SK-N-SH (cell line): ENCODE measurements at regions not wholly inside any gene's neighbourhood (a gene's known extent, or its start where the extent isn't known, plus 50 kb on each side); places are given as distances from the start of the nearest gene placed in this dataset.
A peak's percentile ranks its signal among the peaks of the same experiment; 100 is the strongest.

Experiments
- CTCF ChIA-PET: fragments of 300-600, 350-600 bp; formaldehyde crosslinking; extraction: SDS; loops from one replicate; lab custom pipeline; 2021; lab: Yijun Ruan, JAX
- POLR2A ChIA-PET: fragments of 350-600 bp; sonication (Branson Sonifier 250); formaldehyde crosslinking; extraction: SDS; loops from one replicate; lab custom pipeline; 2020; ENCODE audit warnings: antibody characterized with exemption, inconsistent platforms; lab: Yijun Ruan, JAX
- DNase-seq: peaks from one replicate; pipeline ENCODE4 v3.0.0; 2012
- H2AFZ ChIP-seq: fragments of 200-600 bp; sonication (generic); 2 replicates; pipeline ENCODE4 v1.8.1; 2016; ENCODE audit warnings: antibody characterized with exemption, mild to moderate bottlenecking, low read depth
- H3F3A ChIP-seq: fragments of 200-600 bp; sonication (generic); replicated peaks from 2 replicates; pipeline ENCODE3; 2016; ENCODE audit warnings: antibody characterized with exemption, mild to moderate bottlenecking; ENCODE audit not compliant: insufficient read depth
- H3K27ac ChIP-seq, 2 experiments: fragments of 200-500 bp in 1 of 2; fragments of 200-600 bp in 1 of 2; sonication (Bioruptor generic) in 1 of 2; sonication (generic), shearing (Covaris generic) in 1 of 2; 2 replicates each; pipeline versions ENCODE4 v1.5.1 to v1.6.1; 2014 to 2016; ENCODE audit warnings: low read depth in 2 of 2, inconsistent platforms in 1 of 2, low read length in 1 of 2, mild to moderate bottlenecking in 1 of 2, mixed read lengths in 1 of 2
- H3K27me3 ChIP-seq: fragments of 200-600 bp; sonication (generic), shearing (Covaris generic); 2 replicates; pipeline ENCODE4 v1.6.1; 2016; ENCODE audit warnings: mixed run types; ENCODE audit not compliant: insufficient read depth
- H3K36me3 ChIP-seq, 2 experiments: fragments of 200-500 bp in 1 of 2; fragments of 200-600 bp in 1 of 2; sonication (Bioruptor generic) in 1 of 2; sonication (generic) in 1 of 2; replicated peaks in 1 of 2; 2 replicates each; pipeline versions ENCODE3 to v1.5.1; 2014 to 2016; ENCODE audit warnings: low read length in 1 of 2, mild to moderate bottlenecking in 1 of 2; ENCODE audit not compliant: insufficient read depth in 2 of 2, control insufficient read depth in 1 of 2
- H3K4me1 ChIP-seq, 2 experiments: fragments of 200-500 bp in 1 of 2; fragments of 200-600 bp in 1 of 2; sonication (Bioruptor generic) in 1 of 2; sonication (generic), shearing (Covaris generic) in 1 of 2; 2 replicates each; pipeline versions ENCODE4 v1.5.1 to v1.6.1; 2014 to 2016; ENCODE audit warnings: low read depth in 1 of 2, low read length in 1 of 2, mixed run types in 1 of 2; ENCODE audit not compliant: insufficient read depth in 2 of 2, control insufficient read depth in 1 of 2
- H3K4me2 ChIP-seq: fragments of 200-600 bp; sonication (generic), shearing (Covaris generic); 2 replicates; pipeline ENCODE4 v1.6.1; 2017; ENCODE audit warnings: mixed run types
- H3K4me3 ChIP-seq, 2 experiments: fragments of 200-500 bp in 1 of 2; fragments of 200-600 bp in 1 of 2; sonication (Bioruptor generic) in 1 of 2; sonication (generic), shearing (Covaris generic) in 1 of 2; 2 replicates each; pipeline versions ENCODE4 v1.5.1 to v1.8.1; 2014 to 2016; ENCODE audit warnings: low read depth in 2 of 2, inconsistent platforms in 1 of 2, low read length in 1 of 2, mild to moderate bottlenecking in 1 of 2, mixed read lengths in 1 of 2, moderate library complexity in 1 of 2
- H3K79me2 ChIP-seq: fragments of 200-600 bp; sonication (generic); 2 replicates; pipeline ENCODE4 v1.8.1; 2017; ENCODE audit warnings: mild to moderate bottlenecking; ENCODE audit not compliant: insufficient read depth
- H3K9ac ChIP-seq: fragments of 200-600 bp; sonication (generic); 2 replicates; pipeline ENCODE4 v1.6.1; 2017; ENCODE audit warnings: mixed run types
- H3K9me2 ChIP-seq: fragments of 200-600 bp; sonication (generic); 2 replicates; pipeline ENCODE4 v1.6.1; 2017; ENCODE audit warnings: mixed run types
- H3K9me3 ChIP-seq: fragments of 200-600 bp; sonication (generic); 2 replicates; pipeline ENCODE4 v1.6.1; 2017; ENCODE audit warnings: mixed run types, mild to moderate bottlenecking, moderate library complexity
- H4K20me1 ChIP-seq: fragments of 200-600 bp; sonication (generic); 2 replicates; pipeline ENCODE4 v1.6.1; 2017; ENCODE audit warnings: mild to moderate bottlenecking, mixed run types; ENCODE audit not compliant: insufficient read depth
- EP300 ChIP-seq, 2 experiments: IDR thresholded peaks; 2 replicates each; pipeline versions ENCODE4 v1.4.0 to v1.6.1; 2012; ENCODE audit warnings: borderline replicate concordance in 1 of 2, low read depth in 1 of 2, low read length in 1 of 2
- FOXJ3 ChIP-seq: sonication (generic); formaldehyde crosslinking; IDR thresholded peaks from 2 replicates; pipeline ENCODE4 v1.5.1; 2020; ENCODE audit warnings: mild to moderate bottlenecking, missing genetic modification reagents
- GABPA ChIP-seq: IDR thresholded peaks from 2 replicates; pipeline ENCODE4 v1.4.0; 2012; ENCODE audit warnings: low read depth, mild to moderate bottlenecking
- MXI1 ChIP-seq: IDR thresholded peaks from 2 replicates; pipeline ENCODE4 v1.6.1; 2012; ENCODE audit warnings: mild to moderate bottlenecking, low read depth, low read length, improper control_type of control experiment
- NFIC ChIP-seq: IDR thresholded peaks from 2 replicates; pipeline ENCODE4 v1.4.0; 2012; ENCODE audit warnings: borderline replicate concordance
- NRF1 ChIP-seq: IDR thresholded peaks from 2 replicates; pipeline ENCODE4 v1.6.1; 2012; ENCODE audit warnings: low read depth, mild to moderate bottlenecking, low read length
- POLR2AphosphoS5 ChIP-seq: IDR thresholded peaks from 2 replicates; pipeline ENCODE4 v1.6.1; 2012; ENCODE audit warnings: low read depth, low read length
- RCOR1 ChIP-seq: fragments of 150-350 bp; IDR thresholded peaks from 2 replicates; pipeline ENCODE4 v1.6.1; 2017; ENCODE audit warnings: antibody characterized with exemption, low read length
- RXRA ChIP-seq: IDR thresholded peaks from 2 replicates; pipeline ENCODE4 v1.4.0; 2012; ENCODE audit warnings: low read depth, mild to moderate bottlenecking, borderline replicate concordance
- TAF1 ChIP-seq: IDR thresholded peaks from 2 replicates; pipeline ENCODE4 v1.6.1; 2012; ENCODE audit warnings: low read depth, mild to moderate bottlenecking, low read length, moderate library complexity, borderline replicate concordance
- TCF12 ChIP-seq: IDR thresholded peaks from 2 replicates; pipeline ENCODE4 v1.4.0; 2012
- WGBS: methylation state at CpG from one replicate; pipeline ENCODE4 v1.1.6; 2017; ENCODE audit warnings: low lambda C conversion rate; 5-methylcytosine and 5-hydroxymethylcytosine counted together
- TF ChIP-seq, protein P1 (sequence below): fragments of 200-600 bp; sonication (generic); IDR thresholded peaks from 2 replicates; pipeline ENCODE4 v1.6.1; 2017; ENCODE audit warnings: antibody characterized with exemption, mild to moderate bottlenecking, moderate library complexity
- TF ChIP-seq, protein P2 (sequence below): IDR thresholded peaks from 2 replicates; pipeline ENCODE4 v1.4.0; 2012; ENCODE audit warnings: low read depth
- TF ChIP-seq, protein P3 (sequence below): fragments of 150-350 bp; IDR thresholded peaks from 2 replicates; pipeline ENCODE4 v1.6.1; 2016; ENCODE audit warnings: mild to moderate bottlenecking, low read depth, low read length

DNA sequence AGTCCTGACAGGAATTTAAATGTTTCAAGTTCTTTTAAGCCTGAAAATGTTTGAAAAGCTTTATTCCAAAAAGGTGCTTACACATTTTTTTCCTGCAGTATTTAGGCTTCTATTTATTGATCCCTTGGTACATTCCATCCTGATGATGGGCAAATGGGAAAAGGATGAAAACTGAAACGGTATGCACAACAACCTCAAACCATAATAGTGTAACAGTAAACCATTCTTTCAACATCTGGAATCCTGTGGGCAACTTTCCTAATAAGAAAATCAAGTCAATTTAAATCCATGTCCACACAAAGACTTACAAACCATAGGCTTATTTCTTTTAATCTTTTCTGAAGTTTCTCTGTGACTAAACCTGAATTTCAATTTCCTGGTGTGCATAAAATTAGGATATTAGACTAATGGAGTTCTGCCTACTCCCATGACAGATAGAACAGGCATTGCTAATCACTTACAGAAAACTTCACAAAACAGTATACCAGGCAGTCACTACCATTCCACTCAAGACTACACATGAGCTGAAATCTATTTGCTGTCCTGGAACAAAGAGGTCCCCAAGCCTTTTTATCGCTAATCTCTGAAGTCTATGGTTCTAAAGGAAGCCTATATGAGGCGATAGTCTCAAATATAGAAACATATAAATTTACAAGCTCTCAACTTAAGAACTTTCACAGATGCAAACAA is 103.3 kb downstream of the DLEU7 start:
- POLR2A ChIA-PET: no interaction called here
- Histone ChIP-seq H3K4me2 (no peak overlapping the region), H3K9ac (no peak overlapping the region), H3K9me2 (no peaks in the 10 kb centered on the region), H3K27me3 (no peaks in the 10 kb centered on the region), H3K4me1 (no peaks in the 10 kb centered on the region), H3K4me3 (no peak overlapping the region), H3K27ac (no peak overlapping the region), H3K36me3 (no peaks in the 10 kb centered on the region), H4K20me1 (no peaks in the 10 kb centered on the region), H3K79me2 (no peaks in the 10 kb centered on the region), H2AFZ (no peak overlapping the region), H3K9me3 (no peaks in the 10 kb centered on the region), H3F3A (no peaks in the 10 kb centered on the region)
- CTCF ChIA-PET: interaction anchor here (1.0 kb wide), 1 partner anchor 50 kb away, joined by 3 read pairs; no protein-coding TSS in a partner anchor
- TF ChIP-seq GABPA (no peak), TCF12 (no peak), EP300 (IDR thresholded peaks at IDR 0.05; ENCODE audit: borderline replicate concordance in 1 of 2, low read depth in 1 of 2, low read length in 1 of 2) (no peak), NRF1 (no peak), TAF1 (no peak), FOXJ3 (CRISPR knock-in tag) (no peak), RXRA (no peak)
- TF ChIP-seq, protein P1, sequence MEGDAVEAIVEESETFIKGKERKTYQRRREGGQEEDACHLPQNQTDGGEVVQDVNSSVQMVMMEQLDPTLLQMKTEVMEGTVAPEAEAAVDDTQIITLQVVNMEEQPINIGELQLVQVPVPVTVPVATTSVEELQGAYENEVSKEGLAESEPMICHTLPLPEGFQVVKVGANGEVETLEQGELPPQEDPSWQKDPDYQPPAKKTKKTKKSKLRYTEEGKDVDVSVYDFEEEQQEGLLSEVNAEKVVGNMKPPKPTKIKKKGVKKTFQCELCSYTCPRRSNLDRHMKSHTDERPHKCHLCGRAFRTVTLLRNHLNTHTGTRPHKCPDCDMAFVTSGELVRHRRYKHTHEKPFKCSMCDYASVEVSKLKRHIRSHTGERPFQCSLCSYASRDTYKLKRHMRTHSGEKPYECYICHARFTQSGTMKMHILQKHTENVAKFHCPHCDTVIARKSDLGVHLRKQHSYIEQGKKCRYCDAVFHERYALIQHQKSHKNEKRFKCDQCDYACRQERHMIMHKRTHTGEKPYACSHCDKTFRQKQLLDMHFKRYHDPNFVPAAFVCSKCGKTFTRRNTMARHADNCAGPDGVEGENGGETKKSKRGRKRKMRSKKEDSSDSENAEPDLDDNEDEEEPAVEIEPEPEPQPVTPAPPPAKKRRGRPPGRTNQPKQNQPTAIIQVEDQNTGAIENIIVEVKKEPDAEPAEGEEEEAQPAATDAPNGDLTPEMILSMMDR: no peak
- 71% methylated on average over 3 of the region's 3 CpGs for WGBS
- no peak for DNase-seq

DNA sequence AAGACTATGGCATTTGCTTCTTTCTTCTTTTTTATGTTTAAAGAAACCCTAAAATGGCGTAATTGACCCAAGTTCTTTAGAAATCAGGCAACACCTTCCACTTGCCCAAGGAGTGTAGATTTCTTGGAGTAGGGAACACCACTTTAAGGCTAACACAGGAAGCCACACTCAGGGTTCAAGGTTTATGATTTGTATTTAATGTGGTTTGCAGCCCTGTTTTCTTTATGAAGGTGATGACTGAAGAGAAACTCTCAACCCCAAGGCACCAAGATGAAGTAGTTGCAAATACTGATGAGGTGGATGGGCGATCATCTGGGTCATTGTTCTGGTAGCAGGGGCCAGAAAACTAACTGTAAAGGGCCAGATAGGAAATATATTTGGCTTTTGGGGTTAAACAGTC is 101.1 kb downstream of the DLEU7 start:
- Histone ChIP-seq H3F3A (no peaks in the 10 kb centered on the region), H2AFZ (no peak overlapping the region)
- 63% methylated on average over 2 of the region's 2 CpGs for WGBS

DNA sequence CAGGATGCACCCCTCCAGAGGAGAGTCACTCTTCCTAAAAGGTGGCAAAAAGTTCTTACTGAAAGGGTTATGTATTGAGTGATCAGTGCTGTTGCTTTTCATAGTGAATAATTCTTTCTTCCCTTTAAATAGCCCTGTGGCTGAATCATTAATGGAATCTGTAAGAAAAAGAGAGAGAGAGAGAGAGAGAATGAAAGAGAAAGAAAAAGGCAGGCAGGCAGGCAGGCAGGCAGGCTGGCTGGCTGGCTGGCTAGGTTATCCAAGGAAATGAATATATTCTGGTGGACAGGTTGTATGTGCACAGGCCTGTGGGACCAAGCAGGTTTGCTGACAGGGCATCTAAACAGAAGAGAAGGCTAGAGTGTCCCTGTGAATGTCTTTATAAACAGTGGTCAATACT is 100.5 kb downstream of the DLEU7 start:
- Histone ChIP-seq H3K4me2 (no peak overlapping the region), H3K27me3 (no peaks in the 10 kb centered on the region), H3K9ac (no peak overlapping the region), H3K36me3 (no peaks in the 10 kb centered on the region), H3K4me3 (no peak overlapping the region), H3K9me2 (no peaks in the 10 kb centered on the region), H2AFZ (peak overlapping the region; percentile 33; the same call in 1 of the 2 replicates), H4K20me1 (no peaks in the 10 kb centered on the region), H3K4me1 (no peaks in the 10 kb centered on the region), H3K9me3 (no peaks in the 10 kb centered on the region), H3K79me2 (no peaks in the 10 kb centered on the region), H3K27ac (no peak overlapping the region), H3F3A (no peaks in the 10 kb centered on the region)
- no peak for DNase-seq
- ChIA-PET POLR2A (no interaction called here), CTCF (no interaction called here)
- TF ChIP-seq, protein P2, sequence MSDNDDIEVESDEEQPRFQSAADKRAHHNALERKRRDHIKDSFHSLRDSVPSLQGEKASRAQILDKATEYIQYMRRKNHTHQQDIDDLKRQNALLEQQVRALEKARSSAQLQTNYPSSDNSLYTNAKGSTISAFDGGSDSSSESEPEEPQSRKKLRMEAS: no peak
- TF ChIP-seq RXRA: no peak
- TF ChIP-seq, protein P3, sequence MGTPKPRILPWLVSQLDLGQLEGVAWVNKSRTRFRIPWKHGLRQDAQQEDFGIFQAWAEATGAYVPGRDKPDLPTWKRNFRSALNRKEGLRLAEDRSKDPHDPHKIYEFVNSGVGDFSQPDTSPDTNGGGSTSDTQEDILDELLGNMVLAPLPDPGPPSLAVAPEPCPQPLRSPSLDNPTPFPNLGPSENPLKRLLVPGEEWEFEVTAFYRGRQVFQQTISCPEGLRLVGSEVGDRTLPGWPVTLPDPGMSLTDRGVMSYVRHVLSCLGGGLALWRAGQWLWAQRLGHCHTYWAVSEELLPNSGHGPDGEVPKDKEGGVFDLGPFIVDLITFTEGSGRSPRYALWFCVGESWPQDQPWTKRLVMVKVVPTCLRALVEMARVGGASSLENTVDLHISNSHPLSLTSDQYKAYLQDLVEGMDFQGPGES: no peak
- no peak for TF ChIP-seq TCF12
- TF ChIP-seq EP300 (IDR thresholded peaks at IDR 0.05; ENCODE audit: borderline replicate concordance in 1 of 2, low read depth in 1 of 2, low read length in 1 of 2): no peak
- TF ChIP-seq, protein P1: no peak
- no peak for TF ChIP-seq GABPA
- no peak for TF ChIP-seq TAF1
- no peak for TF ChIP-seq POLR2AphosphoS5
- TF ChIP-seq NFIC: no peak

More for the DNA sequence above, 101.1 kb downstream of the DLEU7 start:
- CTCF ChIA-PET: no interaction called here
- H3K36me3 ChIP-seq: no peaks in the 10 kb centered on the region
- no peaks in the 10 kb centered on the region for H3K9me2 ChIP-seq
- H3K9me3 ChIP-seq: no peaks in the 10 kb centered on the region
- no peak for TF ChIP-seq RCOR1
- TF ChIP-seq FOXJ3 (CRISPR knock-in tag): no peak
- no peak for TF ChIP-seq NRF1
- TF ChIP-seq MXI1: no peak
- TF ChIP-seq POLR2AphosphoS5: no peak
- no peaks in the 10 kb centered on the region for H3K27me3 ChIP-seq
- no peak for DNase-seq
- H3K79me2 ChIP-seq: no peaks in the 10 kb centered on the region
- H3K4me1 ChIP-seq: no peaks in the 10 kb centered on the region
- H4K20me1 ChIP-seq: no peaks in the 10 kb centered on the region
- no peak overlapping the region for H3K4me2 ChIP-seq
- POLR2A ChIA-PET: no interaction called here
- no peak overlapping the region for H3K27ac ChIP-seq
- no peak overlapping the region for H3K9ac ChIP-seq
- no peak overlapping the region for H3K4me3 ChIP-seq
